CD14-positive monocyte (primary cell): ENCODE measurements at regions not wholly inside any gene's neighbourhood (a gene's known extent, or its start where the extent isn't known, plus 50 kb on each side); places are given as distances from the start of the nearest gene placed in this dataset.
"Not testable (repeated sequence)": the region's sequence is repeated elsewhere in the genome, so short reads cannot be mapped to it uniquely, and the experiment has no call there.

ENCODE experiments used
- DNase-seq, 3 donors: peaks; one replicate each; pipeline ENCODE4 v3.0.0-alpha.2; 2011 to 2022
- H2AFZ ChIP-seq: 2 replicates; pipeline ENCODE4 v1.6.0; 2012; ENCODE audit warnings: mild to moderate bottlenecking, low read depth, low read length, inconsistent platforms; ENCODE audit not compliant: insufficient read depth, poor library complexity, severe bottlenecking
- H3K27ac ChIP-seq, 2 donors: 1 replicate in 1 of 2; 2 replicates in 1 of 2; pipeline ENCODE4 v1.5.1; 2012 to 2013; ENCODE audit warnings: low read length in 2 of 2, control low read depth in 1 of 2, inconsistent platforms in 1 of 2, low read depth in 1 of 2, mild to moderate bottlenecking in 1 of 2
- H3K27me3 ChIP-seq, 2 donors: one replicate each; pipeline versions ENCODE4 v1.6.0 to v1.6.1; 2011 to 2013; ENCODE audit warnings: low read length in 2 of 2; ENCODE audit not compliant: control insufficient read depth in 2 of 2, insufficient read depth in 2 of 2
- H3K36me3 ChIP-seq, 2 donors: replicated peaks in 1 of 2; 1 replicate in 1 of 2; 2 replicates in 1 of 2; pipeline versions ENCODE4 v1.5.1 to v1.6.1; 2012 to 2013; ENCODE audit warnings: low read length in 2 of 2, control low read depth in 1 of 2, inconsistent platforms in 1 of 2, mild to moderate bottlenecking in 1 of 2; ENCODE audit not compliant: insufficient read depth in 2 of 2, control insufficient read depth in 1 of 2
- H3K4me1 ChIP-seq, 2 donors: 1 replicate in 1 of 2; 2 replicates in 1 of 2; pipeline versions ENCODE4 v1.5.1 to v1.6.1; 2012 to 2013; ENCODE audit warnings: low read length in 2 of 2, control low read depth in 1 of 2, inconsistent platforms in 1 of 2, mild to moderate bottlenecking in 1 of 2, moderate library complexity in 1 of 2; ENCODE audit not compliant: insufficient read depth in 2 of 2, control insufficient read depth in 1 of 2
- H3K4me2 ChIP-seq: replicated peaks from 2 replicates; pipeline ENCODE3; 2012; ENCODE audit warnings: low read length, moderate library complexity, mild to moderate bottlenecking; ENCODE audit not compliant: poor library complexity, severe bottlenecking; ENCODE audit errors: extremely low read depth
- H3K4me3 ChIP-seq, 3 experiments: fragments of 200-600 bp in 1 of 3; sonication (generic) in 1 of 3; replicated peaks in 1 of 3; 1 replicate in 2 of 3; 2 replicates in 1 of 3; pipeline ENCODE4 v1.5.1; 2011 to 2013; ENCODE audit warnings: low read length in 3 of 3, mild to moderate bottlenecking in 3 of 3, control low read depth in 2 of 3, low read depth in 2 of 3, inconsistent platforms in 1 of 3, moderate library complexity in 1 of 3
- H3K79me2 ChIP-seq: 2 replicates; pipeline ENCODE4 v1.6.0; 2012; ENCODE audit warnings: mild to moderate bottlenecking, control low read depth, inconsistent platforms, low read length, moderate library complexity; ENCODE audit not compliant: insufficient read depth
- H3K9ac ChIP-seq: 2 replicates; pipeline ENCODE4 v1.6.0; 2017; ENCODE audit warnings: low read length, mild to moderate bottlenecking; ENCODE audit not compliant: insufficient read depth, poor library complexity, severe bottlenecking
- H3K9me3 ChIP-seq, 2 donors: replicated peaks in 1 of 2; 1 replicate in 1 of 2; 2 replicates in 1 of 2; pipeline versions ENCODE4 v1.5.1 to v1.6.1; 2012 to 2013; ENCODE audit warnings: low read length in 2 of 2, control low read depth in 1 of 2; ENCODE audit not compliant: control insufficient read depth in 1 of 2, insufficient read depth in 1 of 2
- H4K20me1 ChIP-seq: 2 replicates; pipeline ENCODE4 v1.6.0; 2012; ENCODE audit warnings: mild to moderate bottlenecking, low read length, control low read depth, moderate library complexity; ENCODE audit not compliant: insufficient read depth
- H3K27ac Mint-ChIP-seq, 7 donors: one replicate each; pipeline ENCODE4 v1.8.0; 2020; ENCODE audit warnings: mild to moderate bottlenecking in 7 of 7, mixed read lengths in 7 of 7, moderate library complexity in 6 of 7, inconsistent platforms in 2 of 7
- H3K27me3 Mint-ChIP-seq, 3 donors: one replicate each; pipeline ENCODE4 v1.8.0; 2021 to 2022; ENCODE audit warnings: low read depth in 3 of 3, mild to moderate bottlenecking in 3 of 3, mixed read lengths in 3 of 3, moderate library complexity in 3 of 3, inconsistent platforms in 1 of 3
- H3K36me3 Mint-ChIP-seq, 2 donors: one replicate each; pipeline ENCODE4 v1.8.0; 2020; ENCODE audit warnings: mixed read lengths in 2 of 2, inconsistent platforms in 1 of 2, mild to moderate bottlenecking in 1 of 2
- H3K4me1 Mint-ChIP-seq: one replicate; pipeline ENCODE4 v1.8.0; 2020; ENCODE audit warnings: mild to moderate bottlenecking, mixed read lengths
- H3K4me3 Mint-ChIP-seq, 2 donors: one replicate each; pipeline ENCODE4 v1.8.0; 2020; ENCODE audit warnings: mild to moderate bottlenecking in 2 of 2, mixed read lengths in 2 of 2, moderate library complexity in 1 of 2
- H3K9me3 Mint-ChIP-seq, 7 donors: one replicate each; pipeline ENCODE4 v1.8.0; 2020 to 2022; ENCODE audit warnings: mixed read lengths in 7 of 7, mild to moderate bottlenecking in 6 of 7, moderate library complexity in 6 of 7, inconsistent platforms in 2 of 7
- WGBS: methylation state at CpG from one replicate; pipeline ENCODE4 v1.1.5; 2013; ENCODE audit warnings: missing lambda C conversion rate; ENCODE audit not compliant: insufficient coverage; 5-methylcytosine and 5-hydroxymethylcytosine counted together
- intact Hi-C, 2 donors: fragments of 100-400 bp; cut with micrococcal nuclease; formaldehyde crosslinking; loops; one replicate each; pipeline versions ENCODE4 v1.15.0 to v1.15.1; 2023
- TF ChIP-seq, protein P1 (sequence below): fragments of 200-600 bp; IDR thresholded peaks from one replicate; pipeline ENCODE4 v1.8.0; 2022; ENCODE audit warnings: antibody characterized with exemption, mild to moderate bottlenecking

DNA sequence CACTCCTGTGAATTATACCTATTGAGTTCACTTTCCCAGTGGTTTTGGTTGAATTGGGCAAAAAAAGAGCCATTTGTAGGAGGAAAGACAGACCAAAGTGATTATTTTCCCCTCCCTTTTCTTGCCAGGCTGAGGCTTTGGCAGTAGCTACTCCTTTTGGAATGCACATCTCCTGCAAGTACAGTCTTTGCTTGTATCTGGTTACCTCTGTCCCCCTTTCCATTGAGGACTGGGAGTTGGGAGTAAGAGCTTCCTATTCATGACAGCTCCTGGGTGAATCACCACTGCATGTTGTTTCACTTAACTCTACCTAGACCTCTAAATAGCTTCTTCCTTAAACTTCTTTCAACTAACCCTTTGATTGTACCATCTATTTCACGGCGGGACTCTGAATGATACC lies 695.3 kb upstream of the ZNF804A start:
- WGBS = no CpG with 5 or more reads among the region's 2 CpGs
- TF ChIP-seq, protein P1, sequence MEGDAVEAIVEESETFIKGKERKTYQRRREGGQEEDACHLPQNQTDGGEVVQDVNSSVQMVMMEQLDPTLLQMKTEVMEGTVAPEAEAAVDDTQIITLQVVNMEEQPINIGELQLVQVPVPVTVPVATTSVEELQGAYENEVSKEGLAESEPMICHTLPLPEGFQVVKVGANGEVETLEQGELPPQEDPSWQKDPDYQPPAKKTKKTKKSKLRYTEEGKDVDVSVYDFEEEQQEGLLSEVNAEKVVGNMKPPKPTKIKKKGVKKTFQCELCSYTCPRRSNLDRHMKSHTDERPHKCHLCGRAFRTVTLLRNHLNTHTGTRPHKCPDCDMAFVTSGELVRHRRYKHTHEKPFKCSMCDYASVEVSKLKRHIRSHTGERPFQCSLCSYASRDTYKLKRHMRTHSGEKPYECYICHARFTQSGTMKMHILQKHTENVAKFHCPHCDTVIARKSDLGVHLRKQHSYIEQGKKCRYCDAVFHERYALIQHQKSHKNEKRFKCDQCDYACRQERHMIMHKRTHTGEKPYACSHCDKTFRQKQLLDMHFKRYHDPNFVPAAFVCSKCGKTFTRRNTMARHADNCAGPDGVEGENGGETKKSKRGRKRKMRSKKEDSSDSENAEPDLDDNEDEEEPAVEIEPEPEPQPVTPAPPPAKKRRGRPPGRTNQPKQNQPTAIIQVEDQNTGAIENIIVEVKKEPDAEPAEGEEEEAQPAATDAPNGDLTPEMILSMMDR = no peak

DNA sequence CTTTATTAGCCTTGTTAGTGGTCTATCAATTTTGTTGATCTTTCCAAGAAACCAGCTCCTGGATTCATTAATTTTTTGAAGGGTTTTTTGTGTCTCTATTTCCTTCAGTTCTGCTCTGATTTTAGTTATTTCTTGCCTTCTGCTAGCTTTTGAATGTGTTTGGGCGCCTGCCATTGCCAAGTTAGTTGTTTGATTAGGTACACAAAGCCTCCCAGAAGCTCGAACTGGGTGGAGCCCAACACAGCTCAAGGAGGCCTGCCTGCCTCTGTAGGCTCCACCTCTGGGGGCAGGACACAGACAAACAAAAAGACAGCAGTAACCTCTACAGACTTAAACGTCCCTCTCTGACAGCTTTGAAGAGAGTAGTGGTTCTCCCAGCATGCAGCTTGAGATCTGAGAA lies 682.3 kb upstream of the ZNF804A start:
- H4K20me1 ChIP-seq, intact Hi-C loops, H3K36me3 Mint-ChIP-seq, H3K27me3 Mint-ChIP-seq, H3K27me3 ChIP-seq, H3K4me3 Mint-ChIP-seq, H3K4me1 ChIP-seq, H3K9ac ChIP-seq, H3K27ac Mint-ChIP-seq, H3K36me3 ChIP-seq, H3K79me2 ChIP-seq, H3K4me2 ChIP-seq, DNase-seq, H3K4me3 ChIP-seq, H3K27ac ChIP-seq, H3K9me3 ChIP-seq, H2AFZ ChIP-seq, H3K4me1 Mint-ChIP-seq: not testable (repeated sequence)
- H3K9me3 Mint-ChIP-seq = peaks cover 5 to 21% (median 11%) of the 10 kb centered on the region in 7 donors
- WGBS = 71% methylated on average over 1 of the region's 3 CpGs

More for the DNA sequence above, 695.3 kb upstream of the ZNF804A start:
- H3K4me3 Mint-ChIP-seq = no peak overlapping the region
- no peak overlapping the region for H3K27ac Mint-ChIP-seq
- no peaks in the 10 kb centered on the region for H3K27me3 Mint-ChIP-seq
- no peaks in the 10 kb centered on the region for H3K36me3 Mint-ChIP-seq
- H4K20me1 ChIP-seq = no peaks in the 10 kb centered on the region
- H3K27me3 ChIP-seq = no peaks in the 10 kb centered on the region
- no peak overlapping the region for H3K9ac ChIP-seq
- H3K4me1 Mint-ChIP-seq = no peaks in the 10 kb centered on the region
- H3K4me2 ChIP-seq = no peak overlapping the region
- no peaks in the 10 kb centered on the region for H3K79me2 ChIP-seq
- H3K4me1 ChIP-seq = no peaks in the 10 kb centered on the region
- H3K9me3 Mint-ChIP-seq = peaks cover 2 to 7% (median 5%) of the 10 kb centered on the region in 7 donors
- intact Hi-C loops = no loop called here
- no peak overlapping the region for H2AFZ ChIP-seq
- H3K27ac ChIP-seq = no peak overlapping the region
- no peaks in the 10 kb centered on the region for H3K36me3 ChIP-seq
- no peak overlapping the region for H3K4me3 ChIP-seq
- peaks cover 0 to 8% of the 10 kb centered on the region in 2 donors for H3K9me3 ChIP-seq
- no peak for DNase-seq
